ENCODE measurements at regions not wholly inside any gene's neighbourhood (a gene's known extent, or its start where the extent isn't known, plus 50 kb on each side); places are given as distances from the start of the nearest gene placed in this dataset.

- ChIA-PET CTCF (no interaction called here), POLR2A (no interaction called here)
- no peak for TF ChIP-seq CTCF (IDR thresholded peaks at IDR 0.05; ENCODE audit: control extremely low read depth, extremely low read depth, low read depth, missing control alignments)
- no peak for DNase-seq (ENCODE audit: extremely low spot score)
These were observed 420.1 kb upstream of the MCTP2 start for GRCh38 chr15:93811305-93811704.

GRCh38 chr15:93809516-93809915 lies 421.8 kb upstream of the MCTP2 start:
- CTCF ChIA-PET, result no interaction called here
- no peak for DNase-seq (ENCODE audit: extremely low spot score)
- POLR2A ChIA-PET, result no interaction called here
- no peak for TF ChIP-seq CTCF (IDR thresholded peaks at IDR 0.05; ENCODE audit: control extremely low read depth, extremely low read depth, low read depth, missing control alignments)

- ChIA-PET POLR2A (no interaction called here), CTCF (interaction anchor here (1.0 kb wide), 1 partner anchor 9 kb away, joined by 3 read pairs; no protein-coding TSS in a partner anchor)
- DNase-seq (ENCODE audit: extremely low spot score), result no peak
- TF ChIP-seq CTCF (IDR thresholded peaks at IDR 0.05; ENCODE audit: control extremely low read depth, extremely low read depth, low read depth, missing control alignments), result no peak
These were observed 427.8 kb upstream of the MCTP2 start for GRCh38 chr15:93803421-93804152.

- DNase-seq (ENCODE audit: extremely low spot score), result no peak
- CTCF ChIA-PET, result no interaction called here
- POLR2A ChIA-PET, result no interaction called here
- no peak for TF ChIP-seq CTCF (IDR thresholded peaks at IDR 0.05; ENCODE audit: control extremely low read depth, extremely low read depth, low read depth, missing control alignments)
These were observed 430.2 kb upstream of the MCTP2 start for GRCh38 chr15:93801206-93801605.

GRCh38 chr15:93800805-93801204 lies 430.6 kb upstream of the MCTP2 start:
- no peak for DNase-seq (ENCODE audit: extremely low spot score)
- ChIA-PET POLR2A (no interaction called here), CTCF (no interaction called here)
- TF ChIP-seq CTCF (IDR thresholded peaks at IDR 0.05; ENCODE audit: control extremely low read depth, extremely low read depth, low read depth, missing control alignments), result no peak

- no peak for TF ChIP-seq CTCF (IDR thresholded peaks at IDR 0.05; ENCODE audit: control extremely low read depth, extremely low read depth, low read depth, missing control alignments)
- POLR2A ChIA-PET, result no interaction called here
- CTCF ChIA-PET, result interaction anchor here (0.9 kb wide), 1 partner anchor 19 kb away, joined by 3 read pairs; no protein-coding TSS in a partner anchor
- DNase-seq (ENCODE audit: extremely low spot score), result no peak
These were observed 441.9 kb upstream of the MCTP2 start for GRCh38 chr15:93789441-93789840.

Measured in GM10248 (cell line).